ENCODE measurements at regions not wholly inside any gene's neighbourhood (a gene's known extent, or its start where the extent isn't known, plus 50 kb on each side); places are given as distances from the start of the nearest gene placed in this dataset.

- DNase-seq (ENCODE audit: low read depth in 2 of 2) = no peak
Measured at GRCh38 chr2:118207889-118208288, 119.6 kb downstream of the INSIG2 start.

- peak; percentile 30 to 56 for DNase-seq (ENCODE audit: low read depth in 2 of 2)
Measured at GRCh38 chr2:118202707-118203303, 114.5 kb downstream of the INSIG2 start.

GRCh38 chr2:118198268-118198667 is 110.0 kb downstream of the INSIG2 start:
- DNase-seq (ENCODE audit: low read depth in 2 of 2) = no peak

GRCh38 chr2:118197011-118197675 is 108.9 kb downstream of the INSIG2 start:
- peak in 1 of 2 donors; percentile 41 for DNase-seq (ENCODE audit: low read depth in 2 of 2)

GRCh38 chr2:118190474-118190873 is 102.2 kb downstream of the INSIG2 start:
- DNase-seq (ENCODE audit: low read depth in 2 of 2) = no peak

- DNase-seq (ENCODE audit: low read depth in 2 of 2) = no peak
Measured at GRCh38 chr2:118186858-118187254, 98.6 kb downstream of the INSIG2 start.

GRCh38 chr2:118186110-118186857 is 98.0 kb downstream of the INSIG2 start:
- DNase-seq (ENCODE audit: low read depth in 2 of 2) = peak; percentile 66 to 86

- peak in 1 of 2 donors; percentile 39 for DNase-seq (ENCODE audit: low read depth in 2 of 2)
Measured at GRCh38 chr2:118185210-118186109, 97.2 kb downstream of the INSIG2 start.

GRCh38 chr2:118183381-118183780 is 95.1 kb downstream of the INSIG2 start:
- no peak for DNase-seq (ENCODE audit: low read depth in 2 of 2)

GRCh38 chr2:118179445-118179844 is 91.2 kb downstream of the INSIG2 start:
- DNase-seq (ENCODE audit: low read depth in 2 of 2) = no peak

- no peak for DNase-seq (ENCODE audit: low read depth in 2 of 2)
Measured at GRCh38 chr2:118177884-118178283, 89.6 kb downstream of the INSIG2 start.

GRCh38 chr2:118177318-118177717 is 89.0 kb downstream of the INSIG2 start:
- no peak for DNase-seq (ENCODE audit: low read depth in 2 of 2)

GRCh38 chr2:118176601-118177000 is 88.3 kb downstream of the INSIG2 start:
- peak in 1 of 2 donors; percentile 29 for DNase-seq (ENCODE audit: low read depth in 2 of 2)

GRCh38 chr2:118171546-118171945 is 83.3 kb downstream of the INSIG2 start:
- DNase-seq (ENCODE audit: low read depth in 2 of 2) = no peak

GRCh38 chr2:118169359-118170005 is 81.2 kb downstream of the INSIG2 start:
- DNase-seq (ENCODE audit: low read depth in 2 of 2) = no peak

- DNase-seq (ENCODE audit: low read depth in 2 of 2) = no peak
Measured at GRCh38 chr2:118168615-118169014, 80.3 kb downstream of the INSIG2 start.

- DNase-seq (ENCODE audit: low read depth in 2 of 2) = no peak
Measured at GRCh38 chr2:118167026-118167425, 78.8 kb downstream of the INSIG2 start.

- DNase-seq (ENCODE audit: low read depth in 2 of 2) = no peak
Measured at GRCh38 chr2:118166242-118166641, 78.0 kb downstream of the INSIG2 start.

GRCh38 chr2:118165595-118165994 is 77.3 kb downstream of the INSIG2 start:
- DNase-seq (ENCODE audit: low read depth in 2 of 2) = no peak
